HG03066 (cell line): ENCODE measurements at regions not wholly inside any gene's neighbourhood (a gene's known extent, or its start where the extent isn't known, plus 50 kb on each side); places are given as distances from the start of the nearest gene placed in this dataset.

Experiments
- ATAC-seq: cut with Tn5 transposase; IDR thresholded peaks from one replicate; pipeline ENCODE4 v1.9.1; 2021; ENCODE audit warnings: low read depth; ENCODE audit not compliant: unreplicated experiment

GRCh38 chr3:83715307-83715706, 1243.5 kb upstream of the CADM2 start:
- no peak for ATAC-seq

GRCh38 chr3:83729576-83729975, 1229.2 kb upstream of the CADM2 start:
- ATAC-seq = no peak

GRCh38 chr3:83734656-83735055, 1224.1 kb upstream of the CADM2 start:
- no peak for ATAC-seq

- ATAC-seq = no peak
Measured at GRCh38 chr3:83738202-83738601, 1220.6 kb upstream of the CADM2 start.

GRCh38 chr3:83740504-83740903, 1218.3 kb upstream of the CADM2 start:
- ATAC-seq = no peak

- ATAC-seq = no peak
Measured at GRCh38 chr3:83765956-83766355, 1192.8 kb upstream of the CADM2 start.

- no peak for ATAC-seq
Measured at GRCh38 chr3:83769791-83770663, 1188.8 kb upstream of the CADM2 start.

GRCh38 chr3:83770664-83771402, 1188.0 kb upstream of the CADM2 start:
- no peak for ATAC-seq

GRCh38 chr3:83802801-83803200, 1156.0 kb upstream of the CADM2 start:
- no peak for ATAC-seq

- no peak for ATAC-seq
Measured at GRCh38 chr3:83807511-83807910, 1151.3 kb upstream of the CADM2 start.

GRCh38 chr3:83813176-83813575, 1145.6 kb upstream of the CADM2 start:
- ATAC-seq = no peak

GRCh38 chr3:83816653-83817052, 1142.1 kb upstream of the CADM2 start:
- no peak for ATAC-seq

- no peak for ATAC-seq
Measured at GRCh38 chr3:83821506-83821905, 1137.3 kb upstream of the CADM2 start.

- ATAC-seq = no peak
Measured at GRCh38 chr3:83823095-83823494, 1135.7 kb upstream of the CADM2 start.

- ATAC-seq = no peak
Measured at GRCh38 chr3:83835040-83835439, 1123.7 kb upstream of the CADM2 start.

GRCh38 chr3:83842511-83842910, 1116.3 kb upstream of the CADM2 start:
- ATAC-seq = no peak

- ATAC-seq = no peak
Measured at GRCh38 chr3:83843716-83844115, 1115.1 kb upstream of the CADM2 start.

GRCh38 chr3:83849106-83849730, 1109.6 kb upstream of the CADM2 start:
- no peak for ATAC-seq

GRCh38 chr3:83863380-83863779, 1095.4 kb upstream of the CADM2 start:
- no peak for ATAC-seq

- ATAC-seq = no peak
Measured at GRCh38 chr3:83868909-83869567, 1089.8 kb upstream of the CADM2 start.

GRCh38 chr3:83873550-83873949, 1085.2 kb upstream of the CADM2 start:
- no peak for ATAC-seq
